SU-DHL-6 (cell line): ENCODE measurements at regions not wholly inside any gene's neighbourhood (a gene's known extent, or its start where the extent isn't known, plus 50 kb on each side); places are given as distances from the start of the nearest gene placed in this dataset.

Experiments
- H2AFZ ChIP-seq: fragments of 200-600 bp; sonication (generic); 2 replicates; pipeline ENCODE4 v1.6.1; 2014; ENCODE audit warnings: low read depth, mild to moderate bottlenecking, moderate library complexity, mixed read lengths, antibody characterized with exemption, low read length; ENCODE audit not compliant: severe bottlenecking
- H3F3A ChIP-seq: fragments of 200-600 bp; shearing (Covaris generic); 2 replicates; pipeline ENCODE4 v1.6.0; 2016; ENCODE audit warnings: antibody characterized with exemption, mild to moderate bottlenecking; ENCODE audit not compliant: insufficient read depth
- H3K27ac ChIP-seq: fragments of 200-600 bp; sonication (generic); 2 replicates; pipeline ENCODE4 v1.5.1; 2016; ENCODE audit warnings: low read depth, mild to moderate bottlenecking, low read length, moderate library complexity, mixed read lengths
- H3K27me3 ChIP-seq: fragments of 200-600 bp; sonication (generic), shearing (Covaris generic); 2 replicates; pipeline ENCODE4 v1.6.0; 2014; ENCODE audit warnings: mild to moderate bottlenecking, low read length
- H3K36me3 ChIP-seq: fragments of 200-600 bp; sonication (generic); 2 replicates; pipeline ENCODE4 v1.6.1; 2014; ENCODE audit warnings: mild to moderate bottlenecking, low read length, mixed read lengths
- H3K4me2 ChIP-seq: fragments of 300-600, 200-600 bp; shearing (Covaris generic), sonication (generic); 2 replicates; pipeline ENCODE4 v1.6.0; 2014; ENCODE audit warnings: low read length, low read depth, mild to moderate bottlenecking; ENCODE audit not compliant: poor library complexity, severe bottlenecking
- H3K4me3 ChIP-seq: fragments of 200-600 bp; sonication (generic); 2 replicates; pipeline ENCODE4 v1.5.1; 2014; ENCODE audit warnings: antibody characterized with exemption, low read length, mild to moderate bottlenecking, mixed read lengths; ENCODE audit not compliant: insufficient read depth, poor library complexity, severe bottlenecking
- H3K79me2 ChIP-seq: fragments of 200-600 bp; sonication (generic); 2 replicates; pipeline ENCODE4 v1.6.1; 2014; ENCODE audit warnings: mild to moderate bottlenecking, low read length, moderate library complexity; ENCODE audit not compliant: insufficient read depth
- H3K9ac ChIP-seq: fragments of 200-600 bp; sonication (generic); 2 replicates; pipeline ENCODE4 v1.7.0; 2014; ENCODE audit warnings: mild to moderate bottlenecking, low read length
- H3K9me2 ChIP-seq: fragments of 200-600 bp; sonication (generic); replicated peaks from 2 replicates; pipeline ENCODE4 v1.6.1; 2014; ENCODE audit warnings: low read length; ENCODE audit not compliant: insufficient read depth
- H3K9me3 ChIP-seq: fragments of 200-600 bp; sonication (generic); 2 replicates; pipeline ENCODE4 v1.6.1; 2014; ENCODE audit warnings: low read length, mixed read lengths; ENCODE audit not compliant: insufficient read depth
- H4K20me1 ChIP-seq: fragments of 200-600 bp; sonication (generic); 2 replicates; pipeline ENCODE4 v1.6.1; 2014; ENCODE audit warnings: low read depth, mild to moderate bottlenecking, antibody characterized with exemption, low read length, moderate library complexity, mixed read lengths
- EZH2phosphoT487 ChIP-seq: fragments of 200-600 bp; sonication (generic), shearing (Covaris generic); conservative IDR thresholded peaks from 2 replicates; pipeline ENCODE4 v1.6.1; 2018; ENCODE audit warnings: mild to moderate bottlenecking, antibody characterized with exemption, low read length, moderate library complexity, mixed read lengths
- TF ChIP-seq, protein P1 (sequence below): fragments of 200-600 bp; sonication (generic); IDR thresholded peaks from one replicate; pipeline ENCODE4 v1.5.1; 2017; ENCODE audit warnings: antibody characterized with exemption, mild to moderate bottlenecking, low read length, moderate library complexity; ENCODE audit not compliant: insufficient read depth, poor library complexity, severe bottlenecking

GRCh38 chr14:34322940-34323418 is 139.1 kb downstream of the SPTSSA start:
- no peaks in the 10 kb centered on the region for H3K27me3 ChIP-seq

DNA sequence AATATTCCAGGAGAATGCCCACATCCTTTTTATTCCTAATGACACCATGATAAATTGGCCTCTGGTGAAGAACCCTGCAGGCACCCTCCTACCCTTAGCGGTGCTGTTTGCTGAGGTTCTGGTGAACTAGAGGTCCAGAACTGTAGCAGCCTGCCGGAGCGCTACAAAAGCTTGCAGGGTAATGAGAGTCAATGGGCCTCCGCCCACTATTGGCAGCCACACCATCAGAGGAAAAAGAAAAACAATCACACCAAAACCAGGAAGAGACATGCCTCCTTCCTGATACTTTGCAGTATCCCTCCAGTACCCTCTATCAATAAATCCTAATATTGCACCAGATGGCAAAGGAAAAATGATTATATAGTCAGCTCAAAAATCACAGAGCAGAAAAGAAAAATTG is 142.9 kb downstream of the SPTSSA start:
- Histone ChIP-seq H2AFZ (no peak overlapping the region), H3K27ac (no peak overlapping the region), H3K4me3 (no peak overlapping the region), H3K4me2 (no peak overlapping the region), H3K27me3 (no peaks in the 10 kb centered on the region), H3K79me2 (no peaks in the 10 kb centered on the region), H3K9me2 (no peaks in the 10 kb centered on the region), H3F3A (no peaks in the 10 kb centered on the region), H3K9me3 (no peaks in the 10 kb centered on the region), H3K9ac (no peak overlapping the region), H3K36me3 (no peaks in the 10 kb centered on the region), H4K20me1 (no peaks in the 10 kb centered on the region)
- TF ChIP-seq, protein P1, sequence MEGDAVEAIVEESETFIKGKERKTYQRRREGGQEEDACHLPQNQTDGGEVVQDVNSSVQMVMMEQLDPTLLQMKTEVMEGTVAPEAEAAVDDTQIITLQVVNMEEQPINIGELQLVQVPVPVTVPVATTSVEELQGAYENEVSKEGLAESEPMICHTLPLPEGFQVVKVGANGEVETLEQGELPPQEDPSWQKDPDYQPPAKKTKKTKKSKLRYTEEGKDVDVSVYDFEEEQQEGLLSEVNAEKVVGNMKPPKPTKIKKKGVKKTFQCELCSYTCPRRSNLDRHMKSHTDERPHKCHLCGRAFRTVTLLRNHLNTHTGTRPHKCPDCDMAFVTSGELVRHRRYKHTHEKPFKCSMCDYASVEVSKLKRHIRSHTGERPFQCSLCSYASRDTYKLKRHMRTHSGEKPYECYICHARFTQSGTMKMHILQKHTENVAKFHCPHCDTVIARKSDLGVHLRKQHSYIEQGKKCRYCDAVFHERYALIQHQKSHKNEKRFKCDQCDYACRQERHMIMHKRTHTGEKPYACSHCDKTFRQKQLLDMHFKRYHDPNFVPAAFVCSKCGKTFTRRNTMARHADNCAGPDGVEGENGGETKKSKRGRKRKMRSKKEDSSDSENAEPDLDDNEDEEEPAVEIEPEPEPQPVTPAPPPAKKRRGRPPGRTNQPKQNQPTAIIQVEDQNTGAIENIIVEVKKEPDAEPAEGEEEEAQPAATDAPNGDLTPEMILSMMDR: no peak
- TF ChIP-seq EZH2phosphoT487: no peak

More at GRCh38 chr14:34322940-34323418, 139.1 kb downstream of the SPTSSA start:
- Histone ChIP-seq H3K36me3 (no peaks in the 10 kb centered on the region), H3K9me2 (no peaks in the 10 kb centered on the region), H3K9ac (no peak overlapping the region), H3K4me3 (no peak overlapping the region), H3K79me2 (no peaks in the 10 kb centered on the region), H3K9me3 (no peaks in the 10 kb centered on the region), H3F3A (no peaks in the 10 kb centered on the region), H2AFZ (no peak overlapping the region), H3K4me2 (no peak overlapping the region), H3K27ac (no peak overlapping the region), H4K20me1 (no peaks in the 10 kb centered on the region)
- no peak for TF ChIP-seq EZH2phosphoT487
- TF ChIP-seq, protein P1: peak; percentile 75

- Histone ChIP-seq H2AFZ (no peak overlapping the region), H3K27me3 (no peaks in the 10 kb centered on the region), H3K27ac (no peak overlapping the region), H3K4me3 (no peak overlapping the region), H3K9me3 (no peaks in the 10 kb centered on the region), H3F3A (no peaks in the 10 kb centered on the region), H3K9ac (no peak overlapping the region), H4K20me1 (no peaks in the 10 kb centered on the region), H3K36me3 (no peaks in the 10 kb centered on the region), H3K79me2 (no peaks in the 10 kb centered on the region), H3K9me2 (no peaks in the 10 kb centered on the region), H3K4me2 (no peak overlapping the region)
- TF ChIP-seq EZH2phosphoT487: no peak
- TF ChIP-seq, protein P1: no peak
Measured at GRCh38 chr14:34318014-34318413, 144.0 kb downstream of the SPTSSA start.
